HEK293 (cell line): ENCODE measurements at regions not wholly inside any gene's neighbourhood (a gene's known extent, or its start where the extent isn't known, plus 50 kb on each side); places are given as distances from the start of the nearest gene placed in this dataset.

Experiments used
- CTCF ChIP-seq: fragments of 450-650 bp; formaldehyde crosslinking; IDR thresholded peaks from 2 replicates; pipeline ENCODE4 v1.5.1; 2016; ENCODE audit warnings: missing biosample characterization, missing genetic modification characterization
- ELK4 ChIP-seq: IDR thresholded peaks from 2 replicates; pipeline ENCODE4 v1.6.1; 2011; ENCODE audit warnings: mild to moderate bottlenecking, low read depth, low read length, borderline replicate concordance
- IKZF3 ChIP-seq: fragments of 450-650 bp; IDR thresholded peaks from 2 replicates; pipeline ENCODE4 v1.5.0; 2018; ENCODE audit warnings: missing biosample characterization, mild to moderate bottlenecking, missing genetic modification characterization, moderate library complexity
- MYNN ChIP-seq: fragments of 450-650 bp; formaldehyde crosslinking; IDR thresholded peaks from 2 replicates; pipeline ENCODE4 v1.5.1; 2016; ENCODE audit warnings: missing biosample characterization, missing genetic modification characterization, borderline replicate concordance
- REST ChIP-seq: fragments of 450-650 bp; formaldehyde crosslinking; IDR thresholded peaks from 2 replicates; pipeline ENCODE4 v1.5.1; 2016; ENCODE audit warnings: missing biosample characterization, missing genetic modification characterization
- SP7 ChIP-seq: fragments of 450-650 bp; formaldehyde crosslinking; IDR thresholded peaks from 2 replicates; pipeline ENCODE4 v1.5.1; 2016; ENCODE audit warnings: missing biosample characterization, missing genetic modification characterization
- ZBTB8A ChIP-seq: fragments of 450-650 bp; formaldehyde crosslinking; IDR thresholded peaks from 2 replicates; pipeline ENCODE4 v1.5.1; 2016; ENCODE audit warnings: missing biosample characterization, missing genetic modification characterization
- ZNF114 ChIP-seq: fragments of 450-650 bp; formaldehyde crosslinking; IDR thresholded peaks from 2 replicates; pipeline ENCODE4 v1.5.0; 2017; ENCODE audit warnings: missing biosample characterization, missing genetic modification characterization
- ZNF416 ChIP-seq: fragments of 450-650 bp; formaldehyde crosslinking; IDR thresholded peaks from 2 replicates; pipeline ENCODE4 v1.5.1; 2016; ENCODE audit warnings: missing biosample characterization, missing genetic modification characterization
- ZNF792 ChIP-seq: fragments of 450-650 bp; formaldehyde crosslinking; IDR thresholded peaks from 2 replicates; pipeline ENCODE4 v1.5.1; 2016; ENCODE audit warnings: missing biosample characterization, missing genetic modification characterization
- ZNF843 ChIP-seq: fragments of 450-650 bp; formaldehyde crosslinking; IDR thresholded peaks from 2 replicates; pipeline ENCODE4 v1.5.1; 2016; ENCODE audit warnings: missing biosample characterization, missing genetic modification characterization

- TF ChIP-seq CTCF (tag by site-specific recombination), result no peak
- no peak for TF ChIP-seq ELK4
- no peak for TF ChIP-seq ZBTB8A (tag by site-specific recombination)
- no peak for TF ChIP-seq REST
- no peak for TF ChIP-seq MYNN (tag by site-specific recombination)
- no peak for TF ChIP-seq ZNF416 (tag by site-specific recombination)
- TF ChIP-seq SP7 (tag by site-specific recombination), result no peak
- TF ChIP-seq ZNF792 (tag by site-specific recombination), result no peak
- no peak for TF ChIP-seq ZNF114 (tag by site-specific recombination)
- TF ChIP-seq IKZF3 (tag by site-specific recombination), result no peak
- TF ChIP-seq ZNF843 (tag by site-specific recombination), result no peak
These were observed 126.9 kb downstream of the SOX11 start for GRCh38 chr2:5818961-5819600.
